Stomach smooth muscle (tissue), 2 donors: ENCODE measurements at regions not wholly inside any gene's neighbourhood (a gene's known extent, or its start where the extent isn't known, plus 50 kb on each side); places are given as distances from the start of the nearest gene placed in this dataset.

ENCODE experiments used
- H3K27ac ChIP-seq: one replicate; pipeline ENCODE4 v1.7.0; 2013; ENCODE audit warnings: mild to moderate bottlenecking, low read length, inconsistent platforms
- H3K27me3 ChIP-seq, 2 donors: one replicate each; pipeline ENCODE4 v1.7.0; 2013; ENCODE audit warnings: low read length in 2 of 2; ENCODE audit not compliant: insufficient read depth in 2 of 2, control insufficient read depth in 1 of 2
- H3K36me3 ChIP-seq, 2 donors: one replicate each; pipeline ENCODE4 v1.7.0; 2013; ENCODE audit warnings: low read length in 2 of 2; ENCODE audit not compliant: control insufficient read depth in 2 of 2, insufficient read depth in 2 of 2
- H3K4me1 ChIP-seq: one replicate; pipeline ENCODE4 v1.7.0; 2013; ENCODE audit warnings: low read length; ENCODE audit not compliant: control insufficient read depth, insufficient read depth
- H3K4me3 ChIP-seq, 2 donors: one replicate each; pipeline ENCODE4 v1.7.0; 2013; ENCODE audit warnings: low read length in 2 of 2
- H3K9ac ChIP-seq, 2 donors: one replicate each; pipeline ENCODE4 v1.7.0; 2013; ENCODE audit warnings: low read length in 2 of 2, mild to moderate bottlenecking in 1 of 2
- H3K9me3 ChIP-seq, 2 donors: one replicate each; pipeline ENCODE4 v1.7.0; 2013; ENCODE audit warnings: low read length in 2 of 2; ENCODE audit not compliant: control insufficient read depth in 2 of 2
- donor health status: healthy.
- donor health status: Pancreatic carcinoma.

GRCh38 chr4:38278255-38278654 is 318.1 kb downstream of the PTTG2 start:
- Histone ChIP-seq H3K27ac (no peak overlapping the region), H3K27me3 (no peaks in the 10 kb centered on the region), H3K4me3 (no peak overlapping the region), H3K9ac (no peak overlapping the region), H3K9me3 (no peaks in the 10 kb centered on the region), H3K4me1 (peaks cover 8% of the 10 kb centered on the region), H3K36me3 (no peaks in the 10 kb centered on the region)

GRCh38 chr4:38279077-38279476 is 318.9 kb downstream of the PTTG2 start:
- H3K4me1 ChIP-seq, result peaks cover 8% of the 10 kb centered on the region
- no peak overlapping the region for H3K4me3 ChIP-seq
- H3K27ac ChIP-seq, result no peak overlapping the region
- no peaks in the 10 kb centered on the region for H3K27me3 ChIP-seq
- H3K9me3 ChIP-seq, result no peaks in the 10 kb centered on the region
- H3K9ac ChIP-seq, result no peak overlapping the region
- H3K36me3 ChIP-seq, result no peaks in the 10 kb centered on the region

- Histone ChIP-seq H3K9ac (no peak overlapping the region), H3K9me3 (no peaks in the 10 kb centered on the region), H3K27ac (no peak overlapping the region), H3K27me3 (no peaks in the 10 kb centered on the region), H3K4me1 (peaks cover 8% of the 10 kb centered on the region), H3K36me3 (no peaks in the 10 kb centered on the region), H3K4me3 (no peak overlapping the region)
These were observed 319.6 kb downstream of the PTTG2 start for GRCh38 chr4:38279650-38280322.

GRCh38 chr4:38280323-38280706 is 320.1 kb downstream of the PTTG2 start:
- no peak overlapping the region for H3K9ac ChIP-seq
- H3K4me1 ChIP-seq, result peaks cover 8% of the 10 kb centered on the region
- no peak overlapping the region for H3K27ac ChIP-seq
- no peaks in the 10 kb centered on the region for H3K9me3 ChIP-seq
- H3K36me3 ChIP-seq, result no peaks in the 10 kb centered on the region
- no peak overlapping the region for H3K4me3 ChIP-seq
- no peaks in the 10 kb centered on the region for H3K27me3 ChIP-seq

GRCh38 chr4:38281371-38282071 is 321.3 kb downstream of the PTTG2 start:
- peaks cover 8% of the 10 kb centered on the region for H3K4me1 ChIP-seq
- peak overlapping the region; percentile 46 for H3K27ac ChIP-seq
- no peaks in the 10 kb centered on the region for H3K9me3 ChIP-seq
- no peaks in the 10 kb centered on the region for H3K36me3 ChIP-seq
- H3K27me3 ChIP-seq, result no peaks in the 10 kb centered on the region
- peak overlapping the region in 1 of 2 donors; percentile 30 for H3K9ac ChIP-seq
- no peak overlapping the region for H3K4me3 ChIP-seq

GRCh38 chr4:38283724-38284123 is 323.5 kb downstream of the PTTG2 start:
- Histone ChIP-seq H3K36me3 (no peaks in the 10 kb centered on the region), H3K9me3 (no peaks in the 10 kb centered on the region), H3K4me1 (peaks cover 8% of the 10 kb centered on the region), H3K27me3 (no peaks in the 10 kb centered on the region), H3K4me3 (no peak overlapping the region), H3K27ac (no peak overlapping the region), H3K9ac (no peak overlapping the region)

GRCh38 chr4:38284294-38285030 is 324.3 kb downstream of the PTTG2 start:
- H3K27me3 ChIP-seq, result no peaks in the 10 kb centered on the region
- no peak overlapping the region for H3K27ac ChIP-seq
- H3K4me1 ChIP-seq, result peaks cover 8% of the 10 kb centered on the region
- H3K4me3 ChIP-seq, result no peak overlapping the region
- no peaks in the 10 kb centered on the region for H3K36me3 ChIP-seq
- H3K9me3 ChIP-seq, result no peaks in the 10 kb centered on the region
- no peak overlapping the region for H3K9ac ChIP-seq

GRCh38 chr4:38287101-38287851 is 327.1 kb downstream of the PTTG2 start:
- Histone ChIP-seq H3K27me3 (no peaks in the 10 kb centered on the region), H3K4me1 (no peaks in the 10 kb centered on the region), H3K36me3 (no peaks in the 10 kb centered on the region)

GRCh38 chr4:38289553-38289952 is 329.4 kb downstream of the PTTG2 start:
- Histone ChIP-seq H3K4me3 (no peak overlapping the region), H3K27ac (no peak overlapping the region), H3K9ac (no peak overlapping the region), H3K4me1 (no peaks in the 10 kb centered on the region), H3K36me3 (no peaks in the 10 kb centered on the region), H3K27me3 (no peaks in the 10 kb centered on the region), H3K9me3 (peaks cover 3 to 4% of the 10 kb centered on the region in 2 donors)

More at GRCh38 chr4:38287101-38287851, 327.1 kb downstream of the PTTG2 start:
- H3K9ac ChIP-seq, result no peak overlapping the region
- H3K4me3 ChIP-seq, result no peak overlapping the region
- no peaks in the 10 kb centered on the region for H3K9me3 ChIP-seq
- H3K27ac ChIP-seq, result no peak overlapping the region

GRCh38 chr4:38290366-38290765 is 330.2 kb downstream of the PTTG2 start:
- Histone ChIP-seq H3K27ac (no peak overlapping the region), H3K4me1 (no peaks in the 10 kb centered on the region), H3K36me3 (no peaks in the 10 kb centered on the region), H3K9me3 (peaks cover 3 to 4% of the 10 kb centered on the region in 2 donors), H3K4me3 (no peak overlapping the region), H3K9ac (no peak overlapping the region), H3K27me3 (no peaks in the 10 kb centered on the region)
